Glomerular endothelial cell (primary cell): ENCODE measurements at regions not wholly inside any gene's neighbourhood (a gene's known extent, or its start where the extent isn't known, plus 50 kb on each side); places are given as distances from the start of the nearest gene placed in this dataset.

Experiments
- DNase-seq: peaks from one replicate; pipeline ENCODE4 v3.0.0-alpha.2; 2011; ENCODE audit warnings: low read depth, low spot score; ENCODE audit errors: extremely low read depth

DNA sequence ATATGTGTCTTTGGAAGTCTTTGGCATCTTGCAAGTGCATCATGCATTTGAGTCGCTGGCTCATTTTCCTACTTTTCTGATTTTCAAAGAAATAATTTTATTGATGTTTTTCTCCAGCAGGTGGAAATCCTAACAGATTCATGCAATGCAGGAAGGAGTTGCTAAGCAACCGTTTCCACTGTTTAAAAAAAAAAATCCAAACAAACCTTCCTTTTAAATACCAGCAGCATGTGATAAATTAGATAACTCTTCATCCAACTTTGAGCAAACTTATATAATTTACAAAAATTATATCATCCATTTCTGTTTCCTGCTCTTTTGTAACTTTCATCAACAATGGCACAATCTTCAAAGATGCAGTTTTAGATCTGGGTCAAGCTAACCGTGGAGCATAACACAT is 364.1 kb downstream of the MFSD1 start:
- peak; percentile 68 for DNase-seq

DNA sequence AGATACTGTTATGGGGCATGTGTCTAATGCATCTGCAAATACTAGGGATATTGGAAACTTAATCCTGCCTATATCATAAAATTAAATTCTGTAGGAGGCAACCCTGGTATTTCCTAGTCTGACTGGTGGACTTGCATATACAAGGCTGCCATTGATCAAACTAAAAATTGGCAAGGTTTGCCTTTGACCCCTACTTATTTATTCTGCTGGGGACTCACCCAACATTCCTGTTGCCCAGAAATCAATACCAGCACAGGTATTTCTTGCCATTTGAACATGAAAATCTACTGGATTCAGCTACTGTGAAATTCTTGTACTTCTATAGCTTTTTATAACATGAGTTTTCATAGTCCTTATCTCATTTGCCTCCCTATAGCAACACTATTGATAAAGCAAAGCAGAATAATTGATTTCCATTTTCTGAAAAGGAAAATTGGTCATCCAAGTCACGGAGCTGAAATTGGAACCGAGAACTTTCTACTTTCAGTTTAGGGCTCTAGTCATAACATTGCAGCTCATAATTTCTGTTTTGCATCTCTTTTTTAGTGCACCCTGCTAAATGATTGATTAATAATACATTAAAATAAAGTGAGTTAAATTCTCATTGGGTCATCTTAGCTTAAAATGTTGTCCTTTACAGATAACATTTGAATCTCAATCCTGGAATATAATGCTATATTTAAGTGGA is 365.2 kb downstream of the MFSD1 start:
- DNase-seq: no peak

DNA sequence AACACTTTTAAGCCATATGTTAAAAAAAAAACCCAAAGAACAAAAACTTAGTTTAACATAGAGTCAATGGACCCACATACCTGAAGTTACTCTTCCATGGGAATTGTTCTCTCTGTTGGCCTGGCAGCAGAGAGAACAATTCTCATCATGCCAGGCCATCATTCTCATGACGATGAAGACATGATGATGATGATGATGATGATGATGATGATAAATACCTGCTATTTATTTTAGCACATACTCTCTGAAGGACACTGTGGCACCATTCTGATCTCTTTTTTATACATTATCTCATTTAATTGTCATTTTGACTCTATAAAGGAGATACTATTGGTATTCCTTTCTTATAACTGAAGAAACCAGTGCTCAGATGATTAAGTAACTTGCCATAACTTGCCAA is 366.9 kb downstream of the MFSD1 start:
- no peak for DNase-seq

DNA sequence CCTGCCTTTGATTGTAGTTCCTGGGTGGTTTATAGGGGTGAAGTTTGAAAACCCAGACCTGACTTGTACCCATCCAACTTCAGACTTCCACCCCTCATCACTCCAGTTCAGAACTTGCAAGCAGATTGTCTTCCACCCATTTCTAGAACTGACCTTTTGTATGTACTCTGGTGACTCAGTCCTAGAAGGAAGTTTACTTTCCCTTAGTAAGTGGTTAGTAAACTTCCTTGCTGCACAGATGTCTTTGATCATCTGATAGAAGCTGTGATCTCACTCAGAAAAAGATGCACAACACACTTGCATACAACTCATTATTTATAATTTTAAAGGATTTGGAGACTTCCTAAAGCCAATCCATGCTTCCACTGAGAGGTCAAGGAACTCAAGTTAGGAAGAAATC is 368.0 kb downstream of the MFSD1 start:
- DNase-seq: peak; percentile 70

DNA sequence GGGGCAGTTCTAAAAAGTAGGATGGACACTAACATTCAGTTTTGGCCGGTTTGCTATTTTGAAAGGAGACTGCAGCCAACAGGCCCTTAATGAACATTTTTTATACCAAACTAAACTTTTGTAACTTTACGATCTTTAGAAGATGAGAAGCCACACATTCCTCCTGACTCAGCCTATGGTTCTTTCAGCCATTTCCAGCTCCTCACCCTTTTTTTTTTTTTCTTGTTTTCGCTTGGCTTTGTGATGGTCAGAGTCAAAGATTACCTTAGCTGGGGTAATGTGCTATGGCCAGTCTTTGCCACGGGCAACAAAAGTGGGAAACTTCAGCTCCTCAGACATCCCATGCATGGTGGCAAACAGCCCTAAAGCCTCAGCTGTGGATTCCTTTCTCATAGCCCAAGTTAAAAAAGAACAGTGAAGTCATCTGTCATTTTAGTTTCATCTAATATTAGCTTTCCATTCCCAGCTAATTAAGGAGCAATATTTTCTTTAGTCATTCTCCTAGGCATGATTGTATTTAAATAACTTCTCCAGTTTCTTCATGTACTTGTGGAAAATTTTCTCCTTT is 368.7 kb downstream of the MFSD1 start:
- DNase-seq: no peak

DNA sequence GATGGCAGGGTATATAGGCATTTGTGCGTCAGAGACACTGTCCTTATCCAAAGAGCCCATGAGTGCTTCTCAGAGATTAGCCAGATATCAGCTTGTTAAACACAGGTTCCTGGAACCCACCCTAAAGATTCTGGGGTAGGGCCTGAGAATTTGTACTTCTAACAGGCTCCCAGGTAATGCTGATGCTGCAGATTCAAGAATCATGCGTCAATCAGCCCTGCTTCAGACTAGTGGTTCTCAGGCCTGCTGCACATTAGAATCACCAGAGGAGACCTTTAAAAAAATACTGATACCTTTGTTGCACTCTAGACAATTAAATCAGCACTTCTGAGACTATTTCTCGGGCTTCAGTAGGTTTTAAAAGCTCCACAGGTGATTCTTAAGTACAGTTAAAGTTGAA is 369.5 kb downstream of the MFSD1 start:
- no peak for DNase-seq

DNA sequence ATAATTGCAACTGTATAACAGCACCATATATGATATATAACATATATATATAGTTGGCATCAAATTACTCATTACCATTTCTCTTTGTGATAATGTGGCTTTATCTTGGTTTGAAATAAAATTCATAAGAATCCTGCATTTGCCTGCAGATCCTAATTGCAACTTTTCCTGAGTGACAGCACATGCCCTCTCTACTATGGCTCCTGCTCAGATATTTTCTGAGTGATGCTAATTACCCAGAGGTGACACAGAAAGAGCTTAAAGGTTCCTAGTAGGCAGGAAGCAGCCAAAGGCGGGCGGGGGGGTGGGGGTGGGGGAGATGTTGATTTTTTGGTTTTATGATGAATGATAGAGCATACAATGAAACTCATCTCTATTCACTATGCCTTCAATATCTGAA is 370.6 kb downstream of the MFSD1 start:
- no peak for DNase-seq

DNA sequence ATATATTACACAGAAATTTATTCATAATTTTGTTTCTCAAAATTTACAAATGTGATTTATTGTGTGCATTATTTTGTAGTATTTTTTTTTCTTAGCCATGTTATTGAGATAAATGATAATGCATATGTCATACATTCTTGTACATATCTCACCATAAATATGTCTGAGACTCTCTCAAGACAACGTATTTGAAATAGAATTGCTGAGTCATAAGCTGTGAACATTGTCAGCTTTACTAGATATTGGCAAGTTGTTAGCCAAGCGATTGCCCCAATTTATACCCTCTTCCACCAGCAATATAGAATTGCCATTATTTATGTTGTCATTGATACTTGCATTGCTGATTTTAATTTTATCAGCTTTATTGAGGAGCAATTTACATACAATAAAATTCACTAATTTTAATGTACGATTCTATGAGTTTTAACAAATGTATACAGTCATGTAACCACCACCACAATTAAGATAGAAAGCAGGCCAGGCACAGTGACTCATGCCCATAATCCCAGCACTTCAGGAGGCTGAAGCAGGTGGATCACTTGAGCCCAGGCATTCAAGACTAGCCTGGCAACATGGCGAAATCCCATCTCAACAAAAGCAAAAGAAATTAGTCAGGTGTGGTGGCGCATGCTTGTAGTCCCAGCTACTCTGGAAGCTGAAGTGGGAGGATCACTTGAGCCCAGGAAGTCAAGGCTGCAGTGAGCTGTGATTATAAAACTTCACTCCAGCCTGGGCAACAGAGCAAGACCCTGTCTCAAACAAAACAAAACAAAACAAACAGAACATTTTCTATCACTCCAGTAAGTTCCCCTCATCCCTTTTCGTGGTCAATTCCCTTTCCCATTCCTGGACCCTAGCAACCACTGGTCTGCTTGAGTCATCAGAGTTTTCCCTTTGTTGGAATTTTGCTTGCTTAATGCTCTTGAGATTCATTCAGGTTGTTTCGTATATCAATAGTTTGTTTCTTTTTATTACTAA is 373.1 kb downstream of the MFSD1 start:
- DNase-seq: no peak

DNA sequence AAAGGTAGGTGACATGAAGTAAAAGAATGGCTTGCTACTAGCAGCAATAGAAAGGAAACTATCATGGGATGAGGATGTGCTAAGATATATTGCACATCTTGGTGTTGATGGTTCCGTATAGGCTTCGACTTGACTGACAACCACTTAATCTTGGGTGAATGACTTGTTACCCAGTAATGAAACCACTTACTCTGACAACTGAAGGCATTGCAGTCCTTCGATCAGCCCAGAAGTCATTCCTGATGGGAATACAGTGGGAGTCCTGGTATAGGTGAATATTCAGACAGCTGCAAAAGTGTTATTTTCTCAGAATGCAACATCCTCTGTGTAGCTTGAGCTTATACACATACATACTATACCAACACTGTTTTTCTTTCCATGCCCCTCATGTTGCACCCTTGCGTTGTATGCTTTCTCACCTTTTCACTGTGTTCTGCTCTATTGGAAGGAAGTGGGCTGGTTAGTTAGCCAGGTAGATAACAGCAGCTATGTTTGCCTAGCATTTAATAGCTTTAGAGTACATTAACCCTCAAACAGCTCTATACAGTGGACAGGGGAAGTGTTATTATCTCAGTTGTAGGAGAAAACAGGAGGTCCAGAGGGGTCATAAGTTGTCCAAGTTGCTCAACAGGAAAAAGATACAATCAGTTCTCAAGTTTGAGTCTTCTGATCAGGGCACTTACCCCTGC is 376.5 kb downstream of the MFSD1 start:
- DNase-seq: no peak

DNA sequence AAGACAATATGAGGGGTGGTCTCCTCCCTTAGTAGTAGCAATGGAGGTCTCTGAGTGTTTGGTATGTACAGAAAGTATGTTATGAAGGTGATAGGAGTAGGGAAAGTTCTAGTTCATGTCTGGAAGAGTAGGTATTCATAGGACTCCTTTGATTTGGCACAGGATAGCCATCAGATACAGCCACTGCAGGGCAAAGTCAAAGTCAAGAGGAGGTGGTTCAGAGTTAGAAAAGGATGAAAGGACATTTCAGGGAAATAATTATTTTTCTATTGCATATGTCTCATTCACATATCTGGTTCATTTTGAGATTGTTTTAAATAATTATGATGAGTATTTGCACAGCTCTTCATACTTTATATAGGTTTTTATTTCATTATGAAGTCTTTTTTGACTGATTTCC is 381.1 kb downstream of the MFSD1 start:
- DNase-seq: no peak

DNA sequence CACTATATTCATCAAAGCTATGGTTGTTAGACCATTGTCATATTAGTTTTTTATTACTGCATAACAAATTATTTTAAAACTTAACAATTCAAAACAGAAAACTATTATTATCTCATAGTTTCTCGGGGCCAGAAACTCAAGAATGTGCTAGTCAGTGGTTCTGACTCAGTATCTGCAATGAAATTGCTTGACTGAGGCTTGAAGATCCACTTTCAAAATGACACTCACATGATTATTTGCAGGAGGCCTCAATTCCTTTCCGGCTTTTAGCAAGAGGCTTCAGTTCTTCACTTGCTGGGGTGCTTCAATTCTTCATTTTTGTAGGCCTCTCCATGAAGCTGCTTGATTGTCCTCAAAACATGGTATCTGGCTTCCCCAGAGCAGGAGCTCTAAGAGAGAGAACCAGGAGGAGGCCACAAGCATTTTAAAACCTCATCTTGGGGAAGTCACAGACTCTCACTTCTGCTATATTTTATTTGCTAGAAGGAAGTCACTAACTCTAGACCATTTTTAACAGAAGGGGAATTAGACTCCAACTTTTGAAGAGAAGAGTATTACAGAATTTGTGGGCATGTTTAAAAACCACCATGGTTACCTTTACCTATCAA is 383.7 kb downstream of the MFSD1 start:
- no peak for DNase-seq

DNA sequence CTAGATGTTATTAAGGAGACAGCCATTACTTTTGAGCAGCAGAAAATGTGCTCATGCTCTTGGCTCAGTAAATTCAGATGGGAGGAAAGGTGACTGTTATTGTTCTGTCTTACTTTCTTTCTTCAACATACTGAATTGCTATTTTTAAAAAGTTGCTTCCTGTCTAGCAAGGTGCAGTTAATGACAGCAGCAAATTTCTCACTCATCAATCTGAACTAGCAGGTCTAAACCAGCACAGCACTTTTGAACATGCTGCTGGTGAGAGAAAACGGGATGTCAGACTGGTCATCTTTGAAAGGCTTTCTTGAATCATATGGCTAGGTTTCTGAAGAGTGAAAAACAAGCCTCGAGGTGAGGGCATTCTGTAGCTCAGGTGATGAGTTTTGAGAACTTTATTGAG is 384.7 kb downstream of the MFSD1 start:
- DNase-seq: no peak

DNA sequence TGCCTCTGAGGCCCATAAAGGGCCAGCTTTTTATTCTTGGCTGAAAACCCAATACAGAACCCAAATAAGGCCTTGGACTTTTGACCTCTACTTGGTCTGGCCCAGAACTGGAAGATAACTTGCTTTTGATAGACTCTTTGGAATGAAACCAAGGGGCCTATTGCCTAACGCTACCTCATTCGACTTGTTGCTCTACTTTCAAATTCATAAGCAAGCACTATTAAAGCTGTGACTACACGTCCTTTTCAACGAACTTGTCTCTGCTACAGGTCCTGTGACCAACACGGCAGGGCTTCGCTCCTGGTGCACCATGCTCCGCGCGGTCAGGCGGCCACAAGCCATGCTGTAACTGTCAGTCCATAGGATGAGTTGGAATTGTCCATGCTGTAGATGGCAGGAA is 385.4 kb downstream of the MFSD1 start:
- DNase-seq: no peak

DNA sequence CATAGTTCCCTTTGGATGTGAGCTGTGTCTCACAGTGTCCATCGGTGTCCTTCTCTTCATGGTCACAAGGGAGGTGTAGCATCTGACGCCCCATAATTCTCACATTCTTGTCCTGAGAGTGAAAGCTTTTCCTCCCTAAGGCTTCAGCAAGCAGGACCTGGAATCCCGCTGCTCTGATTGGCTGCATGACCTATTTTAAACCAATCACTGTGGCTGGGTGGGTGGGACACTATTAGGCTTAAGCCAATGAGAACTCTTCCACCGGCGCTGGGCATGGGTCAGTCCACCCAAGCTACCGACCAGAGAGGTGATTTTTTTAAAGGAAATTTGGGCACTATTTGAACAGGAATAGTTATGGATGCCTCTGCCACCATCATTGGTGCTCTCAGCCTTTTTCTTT is 385.9 kb downstream of the MFSD1 start:
- DNase-seq: no peak

DNA sequence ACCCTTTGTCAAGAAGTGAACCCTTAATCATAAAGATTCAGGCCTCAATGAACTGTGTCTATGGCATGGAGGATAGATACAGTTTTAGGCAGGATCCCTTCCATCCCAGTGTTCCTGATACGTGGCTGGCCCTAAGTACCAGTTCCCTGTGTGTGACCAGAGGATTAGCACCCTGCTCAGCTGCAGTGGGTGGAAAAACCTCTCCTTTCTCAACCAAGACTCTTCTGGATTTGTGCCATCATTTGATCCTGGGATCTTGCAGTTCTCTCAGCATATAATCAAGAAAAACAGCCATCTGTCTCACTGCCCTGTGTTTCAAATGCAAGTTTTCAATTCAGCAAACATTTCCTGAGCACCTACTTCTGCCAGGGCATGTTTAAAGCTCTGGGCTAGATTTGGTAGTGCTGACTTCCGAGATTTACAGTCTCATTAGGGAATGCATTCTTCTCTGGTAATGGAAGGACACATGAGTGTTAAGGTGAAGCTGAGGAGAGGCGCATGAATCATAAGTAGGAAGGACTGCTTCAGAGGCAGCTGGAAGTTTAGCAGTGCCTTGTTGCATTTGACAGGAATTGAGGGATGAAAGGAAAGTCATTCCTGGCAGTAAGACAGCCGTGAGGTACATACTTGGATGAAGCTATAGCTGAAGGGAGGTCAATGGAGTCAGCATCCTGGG is 388.3 kb downstream of the MFSD1 start:
- DNase-seq: no peak

DNA sequence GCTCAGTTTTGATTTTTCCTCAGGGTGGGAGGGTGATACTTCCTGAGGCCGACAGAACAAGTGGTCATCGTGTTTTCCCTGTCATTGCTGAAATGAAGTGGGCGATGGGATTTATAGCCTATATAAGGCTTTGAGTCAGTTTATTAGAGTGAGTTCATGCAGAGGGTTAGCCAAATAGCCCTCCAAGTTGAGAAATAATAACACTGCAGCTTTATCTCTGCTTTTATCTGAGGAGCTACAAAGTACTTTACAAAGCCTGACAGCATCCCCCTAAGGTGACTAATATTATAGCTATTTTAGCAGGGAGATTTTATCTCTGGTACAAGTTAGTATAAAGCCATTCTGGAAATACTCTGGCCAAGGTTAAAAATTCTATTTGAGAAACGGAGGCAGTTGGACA is 389.6 kb downstream of the MFSD1 start:
- DNase-seq: peak; percentile 42

DNA sequence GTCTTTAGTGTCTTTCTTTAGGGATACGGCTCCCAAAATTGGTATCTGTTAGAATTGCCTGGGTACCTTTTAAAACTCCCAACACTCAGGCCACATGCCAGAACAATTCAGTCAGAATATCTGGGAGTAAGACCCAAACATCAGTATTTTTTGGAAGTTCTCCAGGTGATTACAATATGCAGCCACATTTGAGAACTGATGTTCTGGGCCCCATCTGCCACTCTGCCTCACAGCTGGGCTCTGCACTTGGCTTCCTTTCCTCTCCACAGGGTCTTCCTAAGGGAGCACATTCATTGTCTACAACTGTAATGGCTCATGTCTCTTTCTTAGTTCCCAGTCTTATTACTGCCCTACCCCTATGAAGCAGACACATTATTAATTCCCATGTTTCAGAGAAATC is 394.5 kb downstream of the MFSD1 start:
- DNase-seq: no peak

DNA sequence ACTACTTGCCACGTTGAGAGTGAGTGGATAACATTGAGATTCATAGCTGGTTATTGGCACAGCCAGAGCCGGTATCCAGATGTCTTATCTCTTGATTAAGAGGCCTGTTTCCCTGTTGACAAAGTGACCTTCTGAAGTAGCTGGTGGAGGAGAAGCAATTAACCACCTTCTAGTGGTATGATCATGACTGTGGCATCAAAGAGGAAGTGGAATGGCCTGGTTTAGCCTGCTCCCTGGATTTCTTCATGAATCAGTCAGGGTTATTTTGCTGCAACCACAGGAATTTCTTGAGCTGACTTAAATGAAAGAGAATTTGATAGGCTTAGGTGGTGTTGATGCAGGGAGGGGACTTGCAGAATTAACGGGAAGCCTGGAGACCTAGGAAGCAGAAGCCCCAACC is 398.3 kb downstream of the MFSD1 start:
- no peak for DNase-seq

DNA sequence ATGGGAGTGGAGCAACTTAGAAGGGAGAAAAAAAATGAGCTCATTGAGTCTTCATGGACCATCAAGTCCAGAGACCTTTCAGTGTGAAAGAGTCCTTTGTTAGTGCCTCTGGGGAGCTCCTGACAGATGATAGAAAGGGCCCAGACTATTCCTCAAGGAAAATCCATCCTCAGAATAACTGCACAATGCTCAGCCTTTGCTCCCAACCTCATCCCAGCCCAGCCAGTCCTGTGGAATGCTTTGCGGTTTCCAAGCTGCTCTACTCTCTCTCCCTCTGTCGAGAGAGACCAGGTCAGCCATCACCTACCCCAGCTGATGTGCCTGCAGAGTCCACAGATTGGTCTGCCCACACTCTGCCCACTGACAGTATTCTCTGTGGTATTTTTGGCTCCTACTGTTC is 406.2 kb downstream of the MFSD1 start:
- DNase-seq: no peak

DNA sequence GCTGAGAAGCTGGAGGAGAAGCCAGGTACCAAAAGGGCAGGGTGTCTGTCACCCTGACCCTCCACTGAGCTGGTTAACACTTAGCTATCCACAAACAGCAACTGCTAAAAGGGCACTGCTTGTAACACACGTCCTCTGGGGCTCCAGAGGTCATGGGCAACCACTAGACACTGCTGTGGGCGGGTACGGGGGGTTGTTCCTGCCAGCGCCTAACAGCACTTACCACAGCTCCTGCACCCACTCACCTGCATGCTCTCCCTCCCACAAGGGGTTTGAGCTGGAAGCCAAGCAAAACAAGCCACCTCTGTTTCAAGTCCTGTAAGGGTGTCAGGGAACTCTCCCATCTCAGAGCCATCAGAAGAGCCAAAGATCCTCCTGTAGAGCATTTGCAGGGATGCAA is 407.6 kb downstream of the MFSD1 start:
- DNase-seq: no peak
